ENCODE measurements at regions not wholly inside any gene's neighbourhood (a gene's known extent, or its start where the extent isn't known, plus 50 kb on each side); places are given as distances from the start of the nearest gene placed in this dataset.
A peak's percentile ranks its signal among the peaks of the same experiment; 100 is the strongest.

- no peak for TF ChIP-seq CTCF (IDR thresholded peaks at IDR 0.05; ENCODE audit: insufficient read depth, low read length, poor library complexity, severe bottlenecking)
- peak; percentile 32 for DNase-seq (ENCODE audit: low read depth)
Measured at GRCh38 chr2:12816379-12817306, 99.9 kb downstream of the TRIB2 start.

GRCh38 chr2:12817870-12818269 is 101.1 kb downstream of the TRIB2 start:
- no peak for TF ChIP-seq CTCF (IDR thresholded peaks at IDR 0.05; ENCODE audit: insufficient read depth, low read length, poor library complexity, severe bottlenecking)
- H3K27me3 ChIP-seq (ENCODE audit: control insufficient read depth, insufficient read depth, low read length), result no peaks in the 10 kb centered on the region
- DNase-seq (ENCODE audit: low read depth), result no peak
- no peaks in the 10 kb centered on the region for H3K36me3 ChIP-seq (ENCODE audit: control insufficient read depth, insufficient read depth, low read length)
- H3K4me3 ChIP-seq (ENCODE audit: low read depth, low read length), result no peak overlapping the region

More at GRCh38 chr2:12816379-12817306, 99.9 kb downstream of the TRIB2 start:
- no peaks in the 10 kb centered on the region for H3K27me3 ChIP-seq (ENCODE audit: control insufficient read depth, insufficient read depth, low read length)
- no peaks in the 10 kb centered on the region for H3K36me3 ChIP-seq (ENCODE audit: control insufficient read depth, insufficient read depth, low read length)
- no peak overlapping the region for H3K4me3 ChIP-seq (ENCODE audit: low read depth, low read length)

- Histone ChIP-seq H3K27me3 (ENCODE audit: control insufficient read depth, insufficient read depth, low read length) (no peaks in the 10 kb centered on the region), H3K4me3 (ENCODE audit: low read depth, low read length) (no peak overlapping the region), H3K36me3 (ENCODE audit: control insufficient read depth, insufficient read depth, low read length) (no peaks in the 10 kb centered on the region)
- DNase-seq (ENCODE audit: low read depth), result no peak
- no peak for TF ChIP-seq CTCF (IDR thresholded peaks at IDR 0.05; ENCODE audit: insufficient read depth, low read length, poor library complexity, severe bottlenecking)
Measured at GRCh38 chr2:12818416-12819102, 101.8 kb downstream of the TRIB2 start.

GRCh38 chr2:12819103-12819475 is 102.4 kb downstream of the TRIB2 start:
- Histone ChIP-seq H3K36me3 (ENCODE audit: control insufficient read depth, insufficient read depth, low read length) (no peaks in the 10 kb centered on the region), H3K4me3 (ENCODE audit: low read depth, low read length) (no peak overlapping the region), H3K27me3 (ENCODE audit: control insufficient read depth, insufficient read depth, low read length) (no peaks in the 10 kb centered on the region)
- TF ChIP-seq CTCF (IDR thresholded peaks at IDR 0.05; ENCODE audit: insufficient read depth, low read length, poor library complexity, severe bottlenecking), result no peak
- DNase-seq (ENCODE audit: low read depth), result peak; percentile 80

- no peaks in the 10 kb centered on the region for H3K36me3 ChIP-seq (ENCODE audit: control insufficient read depth, insufficient read depth, low read length)
- H3K27me3 ChIP-seq (ENCODE audit: control insufficient read depth, insufficient read depth, low read length), result no peaks in the 10 kb centered on the region
- TF ChIP-seq CTCF (IDR thresholded peaks at IDR 0.05; ENCODE audit: insufficient read depth, low read length, poor library complexity, severe bottlenecking), result no peak
- no peak for DNase-seq (ENCODE audit: low read depth)
- H3K4me3 ChIP-seq (ENCODE audit: low read depth, low read length), result no peak overlapping the region
Measured at GRCh38 chr2:12819721-12820120, 103.0 kb downstream of the TRIB2 start.

Data from kidney epithelial cell (primary cell).